MCF 10A (cell line): ENCODE measurements at regions not wholly inside any gene's neighbourhood (a gene's known extent, or its start where the extent isn't known, plus 50 kb on each side); places are given as distances from the start of the nearest gene placed in this dataset.
A peak's percentile ranks its signal among the peaks of the same experiment; 100 is the strongest.

Experiments used
- BruUV-seq: library from RNA; stranded (reverse); fragments of 400-500 nt; replicated peaks from 2 replicates; lab custom pipeline; 2021; lab: Mats Ljungman, UMichigan
- CTCF ChIA-PET: fragments of 300-600 bp; sonication (Branson Sonifier 250); formaldehyde crosslinking; extraction: SDS; loops from one replicate; lab custom pipeline; 2021; ENCODE audit warnings: antibody characterized with exemption, inconsistent platforms; lab: Yijun Ruan, JAX
- POLR2A ChIA-PET: fragments of 300-600, 350-650 bp; sonication (Branson Sonifier 250); formaldehyde crosslinking; extraction: SDS; loops from one replicate; lab custom pipeline; 2020; ENCODE audit warnings: antibody characterized with exemption, inconsistent platforms; lab: Yijun Ruan, JAX
- DNase-seq: peaks from one replicate; pipeline ENCODE4 v3.0.0-alpha.2; 2018; ENCODE audit not compliant: unreplicated experiment
- H3K27ac Mint-ChIP-seq: one replicate; pipeline ENCODE4 v1.8.0; 2022; ENCODE audit warnings: mild to moderate bottlenecking, low read depth, mixed read lengths; ENCODE audit not compliant: unreplicated experiment
- H3K27me3 Mint-ChIP-seq: one replicate; pipeline ENCODE4 v1.8.0; 2022; ENCODE audit warnings: mixed read lengths; ENCODE audit not compliant: insufficient read depth, unreplicated experiment
- H3K36me3 Mint-ChIP-seq: one replicate; pipeline ENCODE4 v1.8.0; 2022; ENCODE audit warnings: mild to moderate bottlenecking, moderate library complexity, mixed read lengths; ENCODE audit not compliant: insufficient read depth, unreplicated experiment
- H3K4me1 Mint-ChIP-seq: one replicate; pipeline ENCODE4 v1.8.0; 2022; ENCODE audit warnings: mixed read lengths; ENCODE audit not compliant: insufficient read depth, unreplicated experiment
- H3K4me3 Mint-ChIP-seq: one replicate; pipeline ENCODE4 v1.8.0; 2022; ENCODE audit warnings: mild to moderate bottlenecking, moderate library complexity, mixed read lengths; ENCODE audit not compliant: unreplicated experiment
- H3K9me3 Mint-ChIP-seq: one replicate; pipeline ENCODE4 v1.8.0; 2022; ENCODE audit warnings: mixed read lengths; ENCODE audit not compliant: unreplicated experiment
- CTCF ChIP-seq: fragments of 200-600 bp; IDR thresholded peaks from one replicate; pipeline ENCODE4 v1.8.0; 2022; ENCODE audit warnings: antibody characterized with exemption, mild to moderate bottlenecking; ENCODE audit not compliant: unreplicated experiment
- intact Hi-C: fragments of 100-400 bp; cut with micrococcal nuclease; formaldehyde crosslinking; loops from 2 replicates; pipeline ENCODE4 v1.14.1; 2022

DNA sequence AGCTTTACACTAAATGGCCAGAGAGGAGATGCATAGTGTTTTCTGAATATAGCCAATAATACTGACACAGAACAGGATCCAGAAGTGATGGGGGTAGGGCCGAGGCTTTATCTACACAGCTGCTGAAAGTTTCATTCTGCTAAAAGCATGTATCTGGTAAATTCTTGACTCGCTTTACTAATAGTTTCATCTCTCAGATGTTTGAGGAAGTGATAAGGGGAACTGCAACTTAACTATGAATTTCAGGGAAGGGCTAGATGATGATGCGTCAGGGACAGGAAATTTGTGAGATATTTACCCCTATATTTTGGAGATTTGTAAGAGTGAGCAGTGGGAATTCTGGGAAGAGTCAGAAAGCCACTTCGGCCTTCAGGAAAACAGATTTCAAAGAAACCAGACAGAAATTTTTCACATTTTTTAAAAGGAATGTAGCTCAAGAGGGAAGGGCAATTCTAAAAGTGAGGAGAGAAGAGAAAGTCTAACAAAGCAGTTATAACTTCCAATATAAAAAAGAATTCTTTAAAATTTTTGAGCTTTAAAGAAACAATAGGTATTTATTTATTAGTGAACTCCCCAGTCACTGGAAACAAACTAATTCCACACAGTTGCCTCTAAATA, 243.1 kb downstream of the BCAT1 start:
- CTCF ChIA-PET, result interaction anchor here (0.6 kb wide), 1 partner anchor 1789 kb away, joined by 5 read pairs; no protein-coding TSS in a partner anchor
- Mint-ChIP-seq H3K27me3 (no peaks in the 10 kb centered on the region), H3K4me3 (no peak overlapping the region), H3K27ac (peak overlapping the region; percentile 13), H3K9me3 (no peaks in the 10 kb centered on the region), H3K4me1 (peaks cover 6% of the 10 kb centered on the region), H3K36me3 (no peaks in the 10 kb centered on the region)
- BruUV-seq, result no TSS peak
- POLR2A ChIA-PET, result no interaction called here
- intact Hi-C loops, result no loop called here
- DNase-seq, result no peak
- TF ChIP-seq CTCF, result no peak

GRCh38 chr12:24705216-24705615, 243.7 kb downstream of the BCAT1 start:
- no peak for DNase-seq
- POLR2A ChIA-PET, result no interaction called here
- Mint-ChIP-seq H3K4me1 (peaks cover 6% of the 10 kb centered on the region), H3K27ac (no peak overlapping the region), H3K9me3 (no peaks in the 10 kb centered on the region), H3K36me3 (no peaks in the 10 kb centered on the region), H3K27me3 (no peaks in the 10 kb centered on the region), H3K4me3 (no peak overlapping the region)
- intact Hi-C loops, result no loop called here
- no peak for TF ChIP-seq CTCF
- BruUV-seq, result no TSS peak
- CTCF ChIA-PET, result no interaction called here

GRCh38 chr12:24701343-24701742, 247.6 kb downstream of the BCAT1 start:
- Mint-ChIP-seq H3K36me3 (no peaks in the 10 kb centered on the region), H3K27ac (no peak overlapping the region), H3K9me3 (no peaks in the 10 kb centered on the region), H3K4me1 (peaks cover 6% of the 10 kb centered on the region), H3K27me3 (no peaks in the 10 kb centered on the region), H3K4me3 (no peak overlapping the region)
- intact Hi-C loops, result no loop called here
- no peak for DNase-seq
- POLR2A ChIA-PET, result no interaction called here
- CTCF ChIA-PET, result no interaction called here
- TF ChIP-seq CTCF, result no peak
- BruUV-seq, result no TSS peak

DNA sequence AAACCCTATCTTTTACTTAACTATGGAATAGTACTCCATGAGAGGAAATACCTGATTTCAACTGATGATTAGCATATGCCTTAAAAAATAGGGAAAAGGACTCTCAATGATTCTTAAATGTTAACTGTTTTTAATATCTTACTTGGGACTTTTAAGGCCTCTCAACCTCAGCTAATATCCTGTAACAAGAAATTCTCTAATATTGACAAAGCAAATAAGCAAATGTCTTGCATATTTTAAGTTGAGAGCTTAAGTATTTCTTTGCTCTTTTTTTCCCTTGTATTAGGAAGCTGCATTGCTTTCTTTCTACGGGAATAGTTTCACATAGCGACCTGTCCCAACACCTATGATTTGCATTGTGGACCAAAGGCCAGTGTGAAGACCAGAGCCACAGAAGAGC, 249.9 kb downstream of the BCAT1 start:
- Mint-ChIP-seq H3K9me3 (no peaks in the 10 kb centered on the region), H3K27me3 (no peaks in the 10 kb centered on the region), H3K4me1 (no peaks in the 10 kb centered on the region), H3K36me3 (no peaks in the 10 kb centered on the region), H3K27ac (no peak overlapping the region), H3K4me3 (no peak overlapping the region)
- intact Hi-C loops, result no loop called here
- BruUV-seq, result no TSS peak
- TF ChIP-seq CTCF, result no peak
- CTCF ChIA-PET, result no interaction called here
- no peak for DNase-seq
- POLR2A ChIA-PET, result no interaction called here
